Lung (tissue), 11 donors: ENCODE measurements at regions not wholly inside any gene's neighbourhood (a gene's known extent, or its start where the extent isn't known, plus 50 kb on each side); places are given as distances from the start of the nearest gene placed in this dataset.
"Not testable (repeated sequence)": the region's sequence is repeated elsewhere in the genome, so short reads cannot be mapped to it uniquely, and the experiment has no call there.

Experiments used
- ATAC-seq: fragments of 200-7000 bp; cut with Tn5 transposase; one replicate; pipeline ENCODE4 v1.9.1; 2020; ENCODE audit warnings: moderate number of reproducible peaks; ENCODE audit not compliant: insufficient read depth, low FRiP score
- DNase-seq, 3 donors: peaks; one replicate each; pipeline ENCODE4 v3.0.0-alpha.2; 2013 to 2017
- H3K27ac ChIP-seq, 2 donors: one replicate each; pipeline ENCODE4 v1.5.1; 2013; ENCODE audit warnings: mild to moderate bottlenecking in 2 of 2, moderate library complexity in 2 of 2, control low read depth in 1 of 2, inconsistent platforms in 1 of 2, low read depth in 1 of 2, low read length in 1 of 2
- H3K27me3 ChIP-seq, 3 donors: one replicate each; pipeline ENCODE4 v1.5.1; 2013; ENCODE audit warnings: low read length in 2 of 3; ENCODE audit not compliant: control insufficient read depth in 3 of 3, insufficient read depth in 3 of 3
- H3K36me3 ChIP-seq, 4 donors: one replicate each; pipeline ENCODE4 v1.5.1; 2013; ENCODE audit warnings: low read length in 4 of 4, mild to moderate bottlenecking in 1 of 4, moderate library complexity in 1 of 4; ENCODE audit not compliant: control insufficient read depth in 4 of 4, insufficient read depth in 4 of 4
- H3K4me1 ChIP-seq, 5 donors: one replicate each; pipeline ENCODE4 v1.5.1; 2013; ENCODE audit warnings: low read length in 5 of 5, mild to moderate bottlenecking in 2 of 5, moderate library complexity in 1 of 5; ENCODE audit not compliant: control insufficient read depth in 5 of 5, insufficient read depth in 5 of 5
- H3K4me3 ChIP-seq: one replicate; pipeline ENCODE4 v1.5.1; 2013; ENCODE audit warnings: mild to moderate bottlenecking, control low read depth, moderate library complexity
- H3K9ac ChIP-seq, 2 donors: one replicate each; pipeline ENCODE4 v1.5.1; 2013; ENCODE audit warnings: low read length in 2 of 2, control low read depth in 1 of 2; ENCODE audit not compliant: insufficient read depth in 1 of 2
- H3K9me3 ChIP-seq, 4 donors: one replicate each; pipeline ENCODE4 v1.5.1; 2013; ENCODE audit warnings: low read length in 3 of 4, mild to moderate bottlenecking in 1 of 4, moderate library complexity in 1 of 4; ENCODE audit not compliant: control insufficient read depth in 4 of 4, insufficient read depth in 3 of 4
- CTCF ChIP-seq: IDR thresholded peaks from 2 replicates; pipeline ENCODE4 v1.5.1; 2012; ENCODE audit warnings: mild to moderate bottlenecking; ENCODE audit errors: control extremely low read depth, extremely low read depth
- WGBS, 2 donors: extraction: QIAGEN DNeasy Blood & Tissue Kit; methylation state at CpG; one replicate each; pipeline ENCODE4 v1.1.7; 2013; 5-methylcytosine and 5-hydroxymethylcytosine counted together
- donor health status: control.
- donor health status: control.
- donor health status: Bipolar disorder and iron deficiency.
- donor health status: healthy.
- donor health status: DM: yes; HTN: yes; CAD: no.

- ATAC-seq (no peak), DNase-seq (no peak)
- WGBS, 2 donors = 84 to 85% methylated on average over 5 of the region's 5 CpGs
Measured at GRCh38 chr13:21889651-21890050, 218.8 kb downstream of the FGF9 start.

GRCh38 chr13:21890220-21890619 is 219.3 kb downstream of the FGF9 start:
- H3K27me3 ChIP-seq, H3K36me3 ChIP-seq, H3K4me1 ChIP-seq, DNase-seq, H3K4me3 ChIP-seq, ATAC-seq, H3K27ac ChIP-seq, H3K9ac ChIP-seq, H3K9me3 ChIP-seq: not testable (repeated sequence)

More at GRCh38 chr13:21889651-21890050, 218.8 kb downstream of the FGF9 start:
- H3K9ac ChIP-seq = no peak overlapping the region
- H3K36me3 ChIP-seq = no peaks in the 10 kb centered on the region
- H3K27me3 ChIP-seq = no peaks in the 10 kb centered on the region
- H3K27ac ChIP-seq = no peak overlapping the region
- TF ChIP-seq CTCF = no peak
- no peak overlapping the region for H3K4me3 ChIP-seq
- H3K9me3 ChIP-seq = no peaks in the 10 kb centered on the region
- peaks cover 0 to 3% (median 0%) of the 10 kb centered on the region in 5 donors for H3K4me1 ChIP-seq

GRCh38 chr13:21894091-21894490 is 223.2 kb downstream of the FGF9 start:
- no peak for DNase-seq
- Histone ChIP-seq H3K27ac (no peak overlapping the region), H3K9ac (no peak overlapping the region), H3K9me3 (no peaks in the 10 kb centered on the region), H3K4me1 (peaks cover 0 to 16% (median 7%) of the 10 kb centered on the region in 5 donors), H3K27me3 (no peaks in the 10 kb centered on the region), H3K4me3 (no peak overlapping the region), H3K36me3 (no peaks in the 10 kb centered on the region)
- ATAC-seq = no peak
- TF ChIP-seq CTCF = no peak
- WGBS, 2 donors = 71 to 87% methylated on average over 10 of the region's 10 CpGs

- H3K9me3 ChIP-seq = no peaks in the 10 kb centered on the region
- no peak for TF ChIP-seq CTCF
- H3K36me3 ChIP-seq = no peaks in the 10 kb centered on the region
- no peak overlapping the region for H3K27ac ChIP-seq
- 62% methylated on average over 22 of the region's 22 CpGs for WGBS, 2 donors
- H3K4me1 ChIP-seq = peaks cover 0 to 16% (median 7%) of the 10 kb centered on the region in 5 donors
- H3K27me3 ChIP-seq = no peaks in the 10 kb centered on the region
- ATAC-seq (no peak), DNase-seq (no peak)
- no peak overlapping the region for H3K9ac ChIP-seq
- H3K4me3 ChIP-seq = no peak overlapping the region
Measured at GRCh38 chr13:21894703-21895699, 224.1 kb downstream of the FGF9 start.
